ENCODE measurements at regions not wholly inside any gene's neighbourhood (a gene's known extent, or its start where the extent isn't known, plus 50 kb on each side); places are given as distances from the start of the nearest gene placed in this dataset.

DNA sequence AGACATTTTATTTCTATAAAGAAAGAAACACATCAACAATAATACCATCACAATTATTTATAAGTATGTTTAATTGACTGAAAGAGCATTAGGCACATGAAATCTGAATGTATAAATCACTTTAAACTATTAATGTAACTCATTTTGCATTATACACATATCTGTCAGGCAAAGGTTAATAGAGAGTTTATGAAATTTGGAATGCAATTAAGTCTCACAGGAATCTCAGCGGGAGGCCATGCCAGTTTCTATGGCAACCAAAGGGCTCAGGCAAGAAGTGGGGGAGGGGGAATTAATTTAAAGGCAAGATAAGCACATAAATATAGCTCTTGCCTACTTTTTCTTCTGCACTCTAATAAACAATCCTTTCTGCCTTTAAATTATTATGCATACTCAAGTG, 152.6 kb downstream of the SLC16A9 start:
- Histone ChIP-seq H3K27me3 (ENCODE audit: control insufficient read depth in 2 of 2, insufficient read depth in 2 of 2, low read length in 2 of 2) (no peaks in the 10 kb centered on the region), H3K4me3 (no peak overlapping the region), H3K4me1 (replicated peaks in 1 of 2; ENCODE audit: control insufficient read depth in 2 of 2, insufficient read depth in 2 of 2, low read length in 2 of 2) (no peaks in the 10 kb centered on the region), H3K9me3 (replicated peaks; ENCODE audit: control insufficient read depth, insufficient read depth, low read depth, low read length) (no peaks in the 10 kb centered on the region), H3K4me2 (ENCODE audit: insufficient read depth, low read length) (no peak overlapping the region), H2AFZ (ENCODE audit: low read depth, low read length) (no peak overlapping the region), H3K9me1 (ENCODE audit: control insufficient read depth, insufficient read depth, low read length) (no peaks in the 10 kb centered on the region), H3K36me3 (ENCODE audit: control insufficient read depth, insufficient read depth, low read length) (no peaks in the 10 kb centered on the region), H4K20me1 (replicated peaks; ENCODE audit: control insufficient read depth, insufficient read depth, low read length) (no peaks in the 10 kb centered on the region), H3K9ac (ENCODE audit: insufficient read depth in 1 of 2, low read depth in 2 of 2, low read length in 2 of 2) (no peak overlapping the region), H3K79me2 (ENCODE audit: control insufficient read depth, insufficient read depth, low read length) (no peaks in the 10 kb centered on the region), H3K27ac (ENCODE audit: extremely low read depth, low read depth, low read length) (no peak overlapping the region)
- intact Hi-C loops (cut with micrococcal nuclease) (no loop called here), in situ Hi-C loops (cut with MboI) (no loop called here)
- ChIA-PET CTCF (ENCODE audit: low intra/inter-chr PET ratio) (no interaction called here), POLR2A (no interaction called here)
- ATAC-seq (no peak), FAIRE-seq (no peak), DNase-seq (ENCODE audit: extremely low read depth in 1 of 4, low spot score in 3 of 4) (peak in 2 of 4 experiments; percentile 23 to 28)
- BruUV-seq (replicated peaks), result no TSS peak
- WGBS (ENCODE audit: insufficient coverage, low coverage, missing lambda C conversion rate), result 5% methylated on average over 1 of the region's 1 CpG
- TF ChIP-seq RFX1 (IDR thresholded peaks at IDR 0.05) (peak; percentile 43), MAFF (IDR thresholded peaks at IDR 0.05; ENCODE audit: low read length) (no peak), ZNF436 (CRISPR knock-in tag; IDR thresholded peaks at IDR 0.05) (no peak), ZNF224 (CRISPR knock-in tag; IDR thresholded peaks at IDR 0.05) (no peak), ZNF274 (IDR thresholded peaks at IDR 0.05; ENCODE audit: borderline replicate concordance, low read depth, low read length) (no peak)
- TF ChIP-seq, protein P1, sequence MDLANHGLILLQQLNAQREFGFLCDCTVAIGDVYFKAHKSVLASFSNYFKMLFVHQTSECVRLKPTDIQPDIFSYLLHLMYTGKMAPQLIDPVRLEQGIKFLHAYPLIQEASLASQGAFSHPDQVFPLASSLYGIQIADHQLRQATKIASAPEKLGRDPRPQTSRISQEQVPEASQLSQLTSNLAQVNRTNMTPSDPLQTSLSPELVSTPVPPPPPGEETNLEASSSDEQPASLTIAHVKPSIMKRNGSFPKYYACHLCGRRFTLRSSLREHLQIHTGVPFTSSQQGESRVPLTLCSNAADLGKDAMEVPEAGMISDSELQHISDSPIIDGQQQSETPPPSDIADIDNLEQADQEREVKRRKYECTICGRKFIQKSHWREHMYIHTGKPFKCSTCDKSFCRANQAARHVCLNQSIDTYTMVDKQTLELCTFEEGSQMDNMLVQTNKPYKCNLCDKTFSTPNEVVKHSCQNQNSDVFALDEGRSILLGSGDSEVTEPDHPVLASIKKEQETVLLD (IDR thresholded peaks at IDR 0.05), result no peak
